K562 (cell line): ENCODE measurements at regions not wholly inside any gene's neighbourhood (a gene's known extent, or its start where the extent isn't known, plus 50 kb on each side); places are given as distances from the start of the nearest gene placed in this dataset.

Source experiments
- ATAC-seq: fragments of 200-7000 bp; cut with Tn5 transposase; 3 replicates; pipeline ENCODE4 v1.9.1; 2020; ENCODE audit warnings: moderate library complexity
- BruUV-seq: library from RNA; stranded (reverse); fragments of 400-500 nt; replicated peaks from 2 replicates; lab custom pipeline; 2021; lab: Mats Ljungman, UMichigan
- CTCF ChIA-PET: fragments of 300-600 bp; formaldehyde crosslinking; extraction: SDS; loops from one replicate; lab custom pipeline; 2021; ENCODE audit warnings: low intra/inter-chr PET ratio; lab: Yijun Ruan, JAX
- POLR2A ChIA-PET: fragments of 300-600, 350-650 bp; sonication (Branson Sonifier 250); formaldehyde crosslinking; extraction: SDS; loops from one replicate; lab custom pipeline; 2021; ENCODE audit warnings: antibody characterized with exemption, inconsistent platforms; lab: Yijun Ruan, JAX
- DNase-seq, 4 experiments: peaks; one replicate each; pipeline versions ENCODE4 v3.0.0 to v3.0.0-alpha.2; 2011 to 2018; ENCODE audit warnings: low spot score in 3 of 4, mixed read lengths in 3 of 4; ENCODE audit errors: extremely low read depth in 1 of 4
- FAIRE-seq: peaks from 2 replicates; lab custom pipeline; 2011; peaks lifted over from hg19 to GRCh38; lab: Jason Lieb, UNC
- H2AFZ ChIP-seq: 2 replicates; pipeline ENCODE4 v1.6.0; 2011; ENCODE audit warnings: low read depth, low read length, control low read depth, inconsistent platforms
- H3K27ac ChIP-seq: fragments of 200-600 bp; 3 replicates; pipeline ENCODE4 v1.8.0; 2011; ENCODE audit warnings: low read depth, mild to moderate bottlenecking, control low read depth, inconsistent platforms, low read length, moderate library complexity, mixed read lengths; ENCODE audit errors: extremely low read depth
- H3K27me3 ChIP-seq, 2 experiments: fragments of 300-600 bp in 1 of 2; 2 replicates in 1 of 2; 3 replicates in 1 of 2; pipeline versions ENCODE4 v1.6.0 to v1.8.0; 2011; ENCODE audit warnings: inconsistent platforms in 2 of 2, low read length in 2 of 2, mild to moderate bottlenecking in 1 of 2, mixed read lengths in 1 of 2, moderate library complexity in 1 of 2; ENCODE audit not compliant: control insufficient read depth in 2 of 2, insufficient read depth in 2 of 2
- H3K36me3 ChIP-seq: fragments of 300-600 bp; 3 replicates; pipeline ENCODE4 v1.8.0; 2011; ENCODE audit warnings: mild to moderate bottlenecking, low read length, inconsistent platforms; ENCODE audit not compliant: control insufficient read depth, insufficient read depth
- H3K4me1 ChIP-seq, 2 experiments: fragments of 200-600 bp in 1 of 2; replicated peaks in 1 of 2; 2 replicates in 1 of 2; 3 replicates in 1 of 2; pipeline versions ENCODE4 v1.5.1 to v1.8.0; 2011; ENCODE audit warnings: inconsistent platforms in 2 of 2, low read length in 2 of 2, mild to moderate bottlenecking in 1 of 2, mixed read lengths in 1 of 2, moderate library complexity in 1 of 2; ENCODE audit not compliant: control insufficient read depth in 2 of 2, insufficient read depth in 2 of 2
- H3K4me2 ChIP-seq: 2 replicates; pipeline ENCODE4 v1.6.1; 2011; ENCODE audit warnings: low read length, control low read depth, inconsistent platforms, mixed read lengths; ENCODE audit not compliant: insufficient read depth
- H3K4me3 ChIP-seq: fragments of 200-600 bp; sonication (generic), shearing (Covaris generic); 2 replicates; pipeline ENCODE4 v1.5.1; 2016; ENCODE audit warnings: control low read depth, inconsistent platforms
- H3K79me2 ChIP-seq: fragments of 200-600 bp; 3 replicates; pipeline ENCODE4 v1.8.0; 2011; ENCODE audit warnings: low read length, inconsistent platforms; ENCODE audit not compliant: control insufficient read depth, insufficient read depth
- H3K9ac ChIP-seq, 2 experiments: 2 replicates each; pipeline versions ENCODE4 v1.6.0 to v1.6.1; 2011; ENCODE audit warnings: low read depth in 2 of 2, low read length in 2 of 2, control low read depth in 1 of 2, inconsistent platforms in 1 of 2, mild to moderate bottlenecking in 1 of 2, mixed read lengths in 1 of 2; ENCODE audit not compliant: insufficient read depth in 1 of 2
- H3K9me1 ChIP-seq: one replicate; pipeline ENCODE4 v1.6.0; 2011; ENCODE audit warnings: inconsistent platforms, mild to moderate bottlenecking, low read length, moderate library complexity; ENCODE audit not compliant: control insufficient read depth, insufficient read depth
- H3K9me3 ChIP-seq: replicated peaks from 2 replicates; pipeline ENCODE4 v1.5.1; 2011; ENCODE audit warnings: low read depth, low read length, inconsistent platforms; ENCODE audit not compliant: control insufficient read depth, insufficient read depth
- H4K20me1 ChIP-seq: replicated peaks from 2 replicates; pipeline ENCODE4 v1.6.1; 2011; ENCODE audit warnings: low read length, inconsistent platforms, mixed read lengths; ENCODE audit not compliant: control insufficient read depth, insufficient read depth
- ASH1L ChIP-seq: fragments of 450-650 bp; IDR thresholded peaks from 2 replicates; pipeline ENCODE4 v1.6.1; 2018; ENCODE audit warnings: borderline replicate concordance, mild to moderate bottlenecking, low read depth; ENCODE audit not compliant: partially characterized antibody
- CC2D1A ChIP-seq: fragments of 450-650 bp; IDR thresholded peaks from 2 replicates; pipeline ENCODE4 v1.6.1; 2017; ENCODE audit warnings: mild to moderate bottlenecking
- CCNT2 ChIP-seq: IDR thresholded peaks from 2 replicates; pipeline ENCODE4 v1.6.1; 2011; ENCODE audit warnings: borderline replicate concordance, low read depth, mild to moderate bottlenecking, moderate library complexity, mixed read lengths, low read length; ENCODE audit not compliant: insufficient read length; ENCODE audit errors: extremely low read depth
- FOSL1 ChIP-seq: fragments of 200-800 bp; sonication (Bioruptor generic); conservative IDR thresholded peaks from 2 replicates; pipeline ENCODE4 v1.6.1; 2016; ENCODE audit warnings: missing genetic modification characterization, missing compliant biosample characterization
- HINFP ChIP-seq: fragments of 450-650 bp; conservative IDR thresholded peaks from 2 replicates; pipeline ENCODE4 v1.6.1; 2016; ENCODE audit warnings: missing genetic modification characterization, low read depth, mild to moderate bottlenecking, control low read depth, missing compliant biosample characterization
- KLF1 ChIP-seq: fragments of 450-650 bp; IDR thresholded peaks from 2 replicates; pipeline ENCODE4 v1.6.1; 2016; ENCODE audit warnings: missing genetic modification characterization, missing compliant biosample characterization
- NFYB ChIP-seq: IDR thresholded peaks from 2 replicates; pipeline ENCODE4 v1.6.1; 2011; ENCODE audit warnings: mild to moderate bottlenecking, moderate library complexity; ENCODE audit not compliant: insufficient read length; ENCODE audit errors: extremely low read depth
- POLR3A ChIP-seq: IDR thresholded peaks from 2 replicates; pipeline ENCODE4 v1.6.1; 2011; ENCODE audit warnings: borderline replicate concordance, mild to moderate bottlenecking, moderate library complexity; ENCODE audit not compliant: insufficient read length, insufficient read depth; ENCODE audit errors: extremely low read depth
- PYGO2 ChIP-seq: fragments of 450-650 bp; IDR thresholded peaks from 2 replicates; pipeline ENCODE4 v1.6.1; 2016; ENCODE audit warnings: mild to moderate bottlenecking, missing genetic modification characterization, moderate library complexity, missing compliant biosample characterization
- TRIM24 ChIP-seq, 2 experiments: fragments of 450-650 bp; IDR thresholded peaks; 2 replicates each; pipeline ENCODE4 v1.6.1; 2016
- ZKSCAN8 ChIP-seq: fragments of 200-800 bp; sonication (Bioruptor generic); IDR thresholded peaks from 2 replicates; pipeline ENCODE4 v1.6.1; 2016; ENCODE audit warnings: missing genetic modification characterization, missing compliant biosample characterization
- ZNF395 ChIP-seq: fragments of 200-800 bp; sonication (Bioruptor generic); IDR thresholded peaks from 2 replicates; pipeline ENCODE4 v1.6.1; 2017; ENCODE audit warnings: missing genetic modification characterization, missing compliant biosample characterization
- ZNF644 ChIP-seq: fragments of 200-800 bp; sonication (Bioruptor generic); IDR thresholded peaks from 2 replicates; pipeline ENCODE4 v1.6.1; 2016; ENCODE audit warnings: low read depth, missing genetic modification characterization, missing compliant biosample characterization
- WGBS: fragments of 100-300 bp; shearing (Covaris generic); methylation state at CpG from one replicate; pipeline ENCODE4 v1.1.6; 2016; ENCODE audit warnings: low coverage, mixed read lengths; ENCODE audit not compliant: insufficient coverage; ENCODE audit errors: missing lambda C conversion rate; 5-methylcytosine and 5-hydroxymethylcytosine counted together
- in situ Hi-C: fragments of 300-500 bp; cut with MboI; formaldehyde crosslinking; loops from 4 replicates; pipeline ENCODE4 v1.15.0; 2018; ENCODE audit warnings: inconsistent platforms, mixed read lengths
- intact Hi-C: fragments of 100-400 bp; cut with micrococcal nuclease; formaldehyde crosslinking; loops from 2 replicates; pipeline ENCODE4 v1.14.2; 2022

GRCh38 chr9:88300556-88300955 lies 87.7 kb upstream of the SPIN1 start:
- ATAC-seq (no peak), FAIRE-seq (no peak), DNase-seq (no peak)
- WGBS, result 0% methylated on average over 8 of the region's 8 CpGs
- H3K4me1 ChIP-seq, result no peaks in the 10 kb centered on the region
- H3K4me3 ChIP-seq, result no peak overlapping the region
- no peak overlapping the region for H2AFZ ChIP-seq
- in situ Hi-C loops (loop anchor here (25.0 kb wide), 1 partner anchor 613 kb away; no protein-coding TSS in a partner anchor), intact Hi-C loops (no loop called here)
- no peak overlapping the region for H3K4me2 ChIP-seq
- no peak for TF ChIP-seq ASH1L
- no peak for TF ChIP-seq POLR3A
- H3K9ac ChIP-seq, result no peak overlapping the region
- H3K9me1 ChIP-seq, result no peaks in the 10 kb centered on the region
- ChIA-PET POLR2A (no interaction called here), CTCF (no interaction called here)
- BruUV-seq, result no TSS peak
- H3K36me3 ChIP-seq, result no peaks in the 10 kb centered on the region
- no peaks in the 10 kb centered on the region for H3K9me3 ChIP-seq
- no peaks in the 10 kb centered on the region for H3K79me2 ChIP-seq
- peaks cover 0 to 29% of the 10 kb centered on the region in 2 experiments; a peak in 3 of 5 replicates for H3K27me3 ChIP-seq
- H4K20me1 ChIP-seq, result no peaks in the 10 kb centered on the region
- H3K27ac ChIP-seq, result no peak overlapping the region

GRCh38 chr9:88291856-88292255 lies 96.4 kb upstream of the SPIN1 start:
- Histone ChIP-seq H3K4me2 (no peak overlapping the region; the same call in 1 of the 2 replicates), H3K36me3 (no peaks in the 10 kb centered on the region), H3K9me1 (no peaks in the 10 kb centered on the region), H2AFZ (no peak overlapping the region), H3K79me2 (no peaks in the 10 kb centered on the region), H3K27ac (no peak overlapping the region), H4K20me1 (no peaks in the 10 kb centered on the region), H3K9ac (no peak overlapping the region), H3K4me3 (no peak overlapping the region), H3K9me3 (no peaks in the 10 kb centered on the region), H3K4me1 (no peaks in the 10 kb centered on the region; a peak in 1 of 5 replicates), H3K27me3 (no peaks in the 10 kb centered on the region; a peak in 1 of 5 replicates)
- FAIRE-seq (no peak), ATAC-seq (no peak), DNase-seq (peak; percentile 10 to 32 (median 21))
- ChIA-PET CTCF (no interaction called here), POLR2A (no interaction called here)
- in situ Hi-C loops, result no loop called here
- no TSS peak for BruUV-seq
- WGBS, result 0% methylated on average over 4 of the region's 5 CpGs
- intact Hi-C loops, result no loop called here
- 0 out of 2 replicates have a peak, but pooled peaks have one; percentile 62 for TF ChIP-seq ZNF644
- peak; percentile 13; the same call in 1 of the 2 replicates for TF ChIP-seq PYGO2 (tag)
- TF ChIP-seq ZNF395 (CRISPR knock-in tag), result peak; percentile 76; the same call in 1 of the 2 replicates
- peak; percentile 70 to 89 for TF ChIP-seq TRIM24 (IDR thresholded peaks at IDR 0.05)
- peak; percentile 73 for TF ChIP-seq FOSL1 (tag)
- TF ChIP-seq ZKSCAN8 (CRISPR knock-in tag), result peak; percentile 28; the same call in 1 of the 2 replicates
- TF ChIP-seq HINFP, result no peak
- TF ChIP-seq NFYB, result no peak
- peak; percentile 73 for TF ChIP-seq CCNT2
- no peak for TF ChIP-seq KLF1 (tag)
- 0 out of 2 replicates have a peak, but pooled peaks have one; percentile 22 for TF ChIP-seq CC2D1A
